ENCODE measurements at regions not wholly inside any gene's neighbourhood (a gene's known extent, or its start where the extent isn't known, plus 50 kb on each side); places are given as distances from the start of the nearest gene placed in this dataset.
"Not testable (repeated sequence)": the region's sequence is repeated elsewhere in the genome, so short reads cannot be mapped to it uniquely, and the experiment has no call there.

GRCh38 chrX:153266140-153266539 lies 55.4 kb downstream of the PNMA6F start:
- DNase-seq; in situ Hi-C loops (cut with HindIII; ENCODE audit: low pct_ligation_motif_present, low pct_unique_long_range_greater_than_20kb, low sequenced_read_pairs): not testable (repeated sequence)

DNA sequence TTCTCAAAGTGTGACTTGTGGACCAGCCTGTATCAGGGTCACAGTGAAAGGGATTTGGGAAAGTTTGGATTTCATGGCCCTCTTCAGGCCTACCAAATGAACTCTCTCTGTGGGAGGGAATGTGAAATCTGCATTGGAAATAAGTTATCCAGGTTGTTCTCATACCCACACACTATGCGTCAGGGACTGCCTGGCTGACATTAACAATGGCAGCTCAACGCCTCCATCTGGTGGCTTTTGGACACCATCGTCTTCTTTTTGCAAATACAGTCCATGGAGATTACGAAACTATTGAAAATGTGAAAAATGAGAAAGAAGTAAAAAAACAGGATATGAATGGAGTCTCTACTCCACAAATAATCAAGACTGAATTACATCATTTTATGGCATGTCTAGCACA lies 61.1 kb downstream of the PNMA6F start:
- DNase-seq; in situ Hi-C loops (cut with HindIII; ENCODE audit: low pct_ligation_motif_present, low pct_unique_long_range_greater_than_20kb, low sequenced_read_pairs): not testable (repeated sequence)

DNA sequence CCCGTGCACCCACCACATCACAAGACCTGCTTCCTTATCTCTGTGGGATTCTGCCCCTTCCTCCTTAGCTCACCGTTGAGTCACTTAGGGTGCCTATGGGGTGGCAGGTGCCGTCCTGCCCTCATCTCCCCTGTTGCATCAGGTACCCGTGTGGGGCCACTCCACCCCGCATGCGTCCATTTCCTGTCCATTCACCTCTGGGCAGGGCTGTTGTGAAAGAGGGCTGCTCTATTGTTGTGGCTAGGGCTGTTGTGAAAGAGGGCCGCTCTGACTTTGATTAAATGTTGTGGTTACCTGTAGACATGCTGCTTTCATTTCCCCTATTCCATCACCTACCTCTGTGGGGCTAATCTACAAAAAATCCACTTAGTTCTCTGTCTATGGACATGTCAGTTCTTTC lies 68.3 kb downstream of the PNMA6F start:
- in situ Hi-C loops (cut with HindIII; ENCODE audit: low pct_ligation_motif_present, low pct_unique_long_range_greater_than_20kb, low sequenced_read_pairs); DNase-seq: not testable (repeated sequence)

DNA sequence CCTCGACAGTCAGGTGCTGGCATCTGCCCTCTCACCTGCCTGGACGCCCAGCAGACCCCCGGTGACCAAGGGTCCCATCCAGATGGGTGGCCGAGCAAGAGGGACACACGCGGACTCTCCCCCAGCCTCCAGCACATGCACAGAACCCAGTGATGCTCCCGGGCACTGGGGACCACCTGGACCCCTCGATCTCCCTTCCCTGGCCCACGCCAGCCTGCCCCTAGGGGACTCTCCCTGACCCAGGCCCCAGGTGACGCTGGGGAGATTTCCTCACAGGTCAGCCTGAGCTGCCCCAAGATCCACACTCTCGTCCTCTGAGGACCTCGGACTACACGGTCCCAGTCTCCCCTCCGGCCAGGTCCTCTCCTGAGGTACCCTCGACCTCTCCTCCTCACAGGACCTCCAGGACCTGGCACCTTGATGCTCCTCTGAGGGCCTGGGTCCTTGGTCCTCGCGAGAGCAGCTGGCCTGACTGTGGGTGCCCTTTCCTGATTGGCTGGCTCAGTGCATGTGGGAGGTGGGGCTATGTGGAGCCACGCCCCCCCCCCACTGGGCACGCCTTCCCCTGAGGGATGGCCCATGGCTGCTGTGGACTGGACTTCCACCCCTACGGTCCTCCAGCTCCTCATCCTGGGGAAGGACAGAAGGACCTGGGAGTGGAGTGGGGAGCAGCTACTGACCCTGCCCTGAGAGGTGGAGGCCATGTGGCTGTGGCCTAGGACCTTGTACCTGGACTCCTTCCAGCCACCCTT lies 69.0 kb downstream of the PNMA6F start:
- in situ Hi-C loops (cut with HindIII; ENCODE audit: low pct_ligation_motif_present, low pct_unique_long_range_greater_than_20kb, low sequenced_read_pairs); DNase-seq: not testable (repeated sequence)

- in situ Hi-C loops (cut with HindIII; ENCODE audit: low pct_ligation_motif_present, low pct_unique_long_range_greater_than_20kb, low sequenced_read_pairs); DNase-seq: not testable (repeated sequence)
Measured at GRCh38 chrX:153251952-153252351, 69.6 kb downstream of the PNMA6F start.

- DNase-seq; in situ Hi-C loops (cut with HindIII; ENCODE audit: low pct_ligation_motif_present, low pct_unique_long_range_greater_than_20kb, low sequenced_read_pairs): not testable (repeated sequence)
Measured at GRCh38 chrX:153250762-153251161, 70.8 kb downstream of the PNMA6F start.

GRCh38 chrX:153245288-153245731 lies 66.2 kb downstream of the MAGEA1 start:
- in situ Hi-C loops (cut with HindIII; ENCODE audit: low pct_ligation_motif_present, low pct_unique_long_range_greater_than_20kb, low sequenced_read_pairs): no loop called here
- DNase-seq: peak; percentile 1

DNA sequence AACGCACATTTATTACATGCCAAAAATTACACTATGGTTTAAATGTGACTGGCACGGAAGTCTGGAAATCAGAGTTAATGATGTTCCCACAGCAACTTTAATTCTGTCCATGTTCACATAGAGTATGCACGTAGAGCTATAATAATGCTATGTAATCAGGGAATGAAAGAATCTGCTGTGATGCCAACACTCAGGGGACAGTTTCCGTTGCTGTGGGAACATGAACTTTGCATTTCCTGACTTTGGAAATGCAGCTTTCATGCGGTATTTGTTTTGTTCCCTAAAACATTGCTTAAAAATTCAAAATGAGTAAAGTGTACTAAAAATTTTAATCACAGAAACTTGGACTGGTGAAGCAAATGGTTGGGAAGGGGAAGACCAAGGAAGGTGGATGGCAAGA lies 65.7 kb downstream of the MAGEA1 start:
- in situ Hi-C loops (cut with HindIII; ENCODE audit: low pct_ligation_motif_present, low pct_unique_long_range_greater_than_20kb, low sequenced_read_pairs): no loop called here
- no peak for DNase-seq

DNA sequence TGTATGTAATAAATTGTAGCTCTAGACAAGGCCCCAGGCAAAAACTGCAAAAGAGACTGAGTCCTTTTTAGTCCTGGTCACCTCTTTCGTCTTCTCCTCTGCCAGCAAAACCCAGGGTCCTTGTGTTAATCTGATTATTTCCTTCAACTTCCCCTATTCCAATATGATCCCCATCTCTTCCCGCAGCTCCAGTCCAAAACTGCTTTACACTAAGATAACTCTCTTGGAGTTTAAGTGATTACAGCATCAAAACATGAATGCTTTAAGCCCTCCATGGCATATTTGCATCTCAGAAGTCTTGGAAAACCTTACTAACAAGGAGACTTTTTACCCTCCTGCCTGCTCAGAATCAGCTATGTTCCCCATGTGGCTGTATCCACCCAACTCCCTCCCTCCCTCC lies 59.3 kb downstream of the MAGEA1 start:
- in situ Hi-C loops (cut with HindIII; ENCODE audit: low pct_ligation_motif_present, low pct_unique_long_range_greater_than_20kb, low sequenced_read_pairs): no loop called here

More for the DNA sequence above, 59.3 kb downstream of the MAGEA1 start:
- DNase-seq: no peak
